Loucy (cell line): ENCODE measurements at regions not wholly inside any gene's neighbourhood (a gene's known extent, or its start where the extent isn't known, plus 50 kb on each side); places are given as distances from the start of the nearest gene placed in this dataset.

Experiments
- H2AFZ ChIP-seq: fragments of 200-600 bp; sonication (generic); 2 replicates; pipeline ENCODE4 v1.6.0; 2016; ENCODE audit warnings: antibody characterized with exemption, mild to moderate bottlenecking, low read length, moderate library complexity
- H3F3A ChIP-seq: fragments of 200-600 bp; 2 replicates; pipeline ENCODE4 v1.6.0; 2016; ENCODE audit warnings: antibody characterized with exemption, low read depth, mild to moderate bottlenecking
- H3K27me3 ChIP-seq: fragments of 200-600 bp; sonication (generic); 2 replicates; pipeline ENCODE4 v1.6.1; 2014; ENCODE audit warnings: low read length, mild to moderate bottlenecking; ENCODE audit not compliant: insufficient read depth, poor library complexity, severe bottlenecking
- H3K36me3 ChIP-seq: fragments of 200-600 bp; sonication (generic); 2 replicates; pipeline ENCODE4 v1.6.1; 2016; ENCODE audit warnings: low read length; ENCODE audit not compliant: insufficient read depth
- H3K4me1 ChIP-seq: fragments of 200-600 bp; sonication (generic); 2 replicates; pipeline ENCODE4 v1.5.1; 2014; ENCODE audit warnings: low read length, mild to moderate bottlenecking; ENCODE audit not compliant: insufficient read depth, poor library complexity, severe bottlenecking
- H3K4me2 ChIP-seq: fragments of 200-600 bp; sonication (generic); 2 replicates; pipeline ENCODE4 v1.6.0; 2014; ENCODE audit warnings: antibody characterized with exemption, low read length, low read depth, mild to moderate bottlenecking; ENCODE audit not compliant: poor library complexity, severe bottlenecking
- H3K4me3 ChIP-seq: fragments of 200-600 bp; sonication (generic); 2 replicates; pipeline ENCODE4 v1.5.1; 2014; ENCODE audit warnings: low read length, mild to moderate bottlenecking, mixed read lengths; ENCODE audit not compliant: poor library complexity, severe bottlenecking
- H3K79me2 ChIP-seq: fragments of 200-600 bp; sonication (generic); 2 replicates; pipeline ENCODE4 v1.6.1; 2014; ENCODE audit warnings: low read length; ENCODE audit not compliant: insufficient read depth
- H3K9ac ChIP-seq: fragments of 200-600 bp; sonication (generic); 2 replicates; pipeline ENCODE4 v1.6.0; 2014; ENCODE audit warnings: mild to moderate bottlenecking, low read depth, low read length, moderate library complexity; ENCODE audit not compliant: poor library complexity, severe bottlenecking
- H3K9me2 ChIP-seq: fragments of 200-600 bp; sonication (generic); replicated peaks from 2 replicates; pipeline ENCODE4 v1.6.1; 2016; ENCODE audit warnings: low read depth, low read length, mixed read lengths
- H3K9me3 ChIP-seq: fragments of 200-600 bp; sonication (generic); 2 replicates; pipeline ENCODE4 v1.6.1; 2014; ENCODE audit warnings: mild to moderate bottlenecking, antibody characterized with exemption, low read length, low read depth; ENCODE audit not compliant: insufficient read depth
- H4K20me1 ChIP-seq: fragments of 200-600 bp; sonication (generic); 2 replicates; pipeline ENCODE4 v1.6.0; 2014; ENCODE audit warnings: antibody characterized with exemption, low read length, mild to moderate bottlenecking; ENCODE audit not compliant: insufficient read depth, poor library complexity, severe bottlenecking
- CTCF ChIP-seq: fragments of 200-600 bp; sonication (generic); conservative IDR thresholded peaks from 2 replicates; pipeline ENCODE4 v1.5.1; 2014; ENCODE audit warnings: mild to moderate bottlenecking, antibody characterized with exemption, low read length
- EZH2phosphoT487 ChIP-seq: fragments of 200-600 bp; IDR thresholded peaks from 2 replicates; pipeline ENCODE4 v1.6.1; 2018; ENCODE audit warnings: antibody characterized with exemption, mild to moderate bottlenecking, moderate library complexity, borderline replicate concordance

- H3K4me1 ChIP-seq = no peaks in the 10 kb centered on the region
- no peaks in the 10 kb centered on the region for H3F3A ChIP-seq
- H4K20me1 ChIP-seq = no peaks in the 10 kb centered on the region
- H3K9me2 ChIP-seq = no peaks in the 10 kb centered on the region
- no peaks in the 10 kb centered on the region for H3K36me3 ChIP-seq
- H3K79me2 ChIP-seq = no peaks in the 10 kb centered on the region
- H3K4me2 ChIP-seq = no peak overlapping the region
- TF ChIP-seq EZH2phosphoT487 = no peak
- no peak overlapping the region for H2AFZ ChIP-seq
- H3K9ac ChIP-seq = no peak overlapping the region
- no peak overlapping the region for H3K4me3 ChIP-seq
- H3K9me3 ChIP-seq = no peaks in the 10 kb centered on the region
- H3K27me3 ChIP-seq = no peaks in the 10 kb centered on the region
Observed at GRCh38 chr2:15842758-15843666, 97.3 kb upstream of the MYCN start.

GRCh38 chr2:15844211-15844801 is 96.0 kb upstream of the MYCN start:
- no peak for TF ChIP-seq CTCF
- TF ChIP-seq EZH2phosphoT487 = no peak
- Histone ChIP-seq H3K9me3 (no peaks in the 10 kb centered on the region), H3K79me2 (no peaks in the 10 kb centered on the region)

GRCh38 chr2:15845294-15845693 is 95.1 kb upstream of the MYCN start:
- H3K9me3 ChIP-seq = no peaks in the 10 kb centered on the region
- no peak overlapping the region for H3K4me2 ChIP-seq
- no peak overlapping the region for H3K9ac ChIP-seq

More at GRCh38 chr2:15844211-15844801, 96.0 kb upstream of the MYCN start:
- Histone ChIP-seq H3K4me1 (no peaks in the 10 kb centered on the region), H2AFZ (no peak overlapping the region), H3K36me3 (no peaks in the 10 kb centered on the region), H3K9me2 (no peaks in the 10 kb centered on the region), H4K20me1 (no peaks in the 10 kb centered on the region), H3K4me3 (no peak overlapping the region), H3K27me3 (no peaks in the 10 kb centered on the region), H3K9ac (no peak overlapping the region), H3K4me2 (no peak overlapping the region), H3F3A (no peaks in the 10 kb centered on the region)

More at GRCh38 chr2:15845294-15845693, 95.1 kb upstream of the MYCN start:
- Histone ChIP-seq H3K4me3 (no peak overlapping the region), H3K27me3 (no peaks in the 10 kb centered on the region), H3K79me2 (no peaks in the 10 kb centered on the region), H4K20me1 (no peaks in the 10 kb centered on the region), H3F3A (no peaks in the 10 kb centered on the region), H3K9me2 (no peaks in the 10 kb centered on the region), H3K4me1 (no peaks in the 10 kb centered on the region), H2AFZ (no peak overlapping the region), H3K36me3 (no peaks in the 10 kb centered on the region)
- TF ChIP-seq EZH2phosphoT487 (no peak), CTCF (no peak)
